GM13976 (cell line): ENCODE measurements at regions not wholly inside any gene's neighbourhood (a gene's known extent, or its start where the extent isn't known, plus 50 kb on each side); places are given as distances from the start of the nearest gene placed in this dataset.

ENCODE experiments used
- DNase-seq: peaks from one replicate; pipeline ENCODE4 v3.0.0; 2012; ENCODE audit warnings: low spot score
- CTCF ChIP-seq: IDR thresholded peaks from 2 replicates; pipeline ENCODE4 v1.5.1; 2012; ENCODE audit warnings: borderline replicate concordance, mild to moderate bottlenecking; ENCODE audit not compliant: insufficient read depth; ENCODE audit errors: extremely low read depth, missing control alignments, control extremely low read depth
- in situ Hi-C: fragments of 300-500 bp; cut with MboI; formaldehyde crosslinking; loops from one replicate; pipeline ENCODE4 v1.12.0; 2022; ENCODE audit warnings: low sequenced_read_pairs, mixed read lengths, inconsistent platforms; ENCODE audit not compliant: unreplicated experiment

- TF ChIP-seq CTCF = no peak
- in situ Hi-C loops = no loop called here
- DNase-seq = no peak
Measured at GRCh38 chr10:113445736-113446135, 107.1 kb upstream of the HABP2 start.

- in situ Hi-C loops = no loop called here
- DNase-seq = no peak
- TF ChIP-seq CTCF = no peak
Measured at GRCh38 chr10:113446739-113447138, 106.1 kb upstream of the HABP2 start.

- DNase-seq = no peak
- in situ Hi-C loops = no loop called here
- TF ChIP-seq CTCF = no peak
Measured at GRCh38 chr10:113447278-113447677, 105.6 kb upstream of the HABP2 start.

GRCh38 chr10:113449006-113449695 lies 103.7 kb upstream of the HABP2 start:
- DNase-seq = no peak
- in situ Hi-C loops = no loop called here
- TF ChIP-seq CTCF = no peak

GRCh38 chr10:113450046-113450804 lies 102.6 kb upstream of the HABP2 start:
- TF ChIP-seq CTCF = no peak
- no peak for DNase-seq
- in situ Hi-C loops = no loop called here

GRCh38 chr10:113450906-113451305 lies 101.9 kb upstream of the HABP2 start:
- in situ Hi-C loops = no loop called here
- TF ChIP-seq CTCF = no peak
- no peak for DNase-seq
